ENCODE measurements at regions not wholly inside any gene's neighbourhood (a gene's known extent, or its start where the extent isn't known, plus 50 kb on each side); places are given as distances from the start of the nearest gene placed in this dataset.

GRCh38 chr9:75231167-75231566 lies 142.9 kb downstream of the OSTF1 start:
- no peaks in the 10 kb centered on the region for H3K9me2 ChIP-seq
- no peaks in the 10 kb centered on the region for H3K36me3 ChIP-seq (replicated peaks in 1 of 2; ENCODE audit: control insufficient read depth in 1 of 2, insufficient read depth in 2 of 2, low read length in 1 of 2)
- H3K4me3 ChIP-seq (ENCODE audit: low read depth in 2 of 2, low read length in 1 of 2), result no peak overlapping the region
- H3K4me2 ChIP-seq, result no peak overlapping the region
- WGBS (ENCODE audit: low lambda C conversion rate), result 2% methylated on average over 2 of the region's 2 CpGs
- no peak overlapping the region for H3K9ac ChIP-seq
- no peaks in the 10 kb centered on the region for H3K9me3 ChIP-seq
- H3K79me2 ChIP-seq (ENCODE audit: insufficient read depth), result no peaks in the 10 kb centered on the region
- DNase-seq, result no peak
- no peaks in the 10 kb centered on the region for H3K4me1 ChIP-seq (ENCODE audit: control insufficient read depth in 1 of 2, insufficient read depth in 2 of 2, low read depth in 1 of 2, low read length in 1 of 2)
- POLR2A ChIA-PET, result no interaction called here
- no peaks in the 10 kb centered on the region for H4K20me1 ChIP-seq (ENCODE audit: insufficient read depth)
- CTCF ChIA-PET, result no interaction called here
- no peaks in the 10 kb centered on the region for H3F3A ChIP-seq (replicated peaks; ENCODE audit: insufficient read depth)
- H3K27ac ChIP-seq (ENCODE audit: low read depth in 2 of 2, low read length in 1 of 2), result no peak overlapping the region
- no peaks in the 10 kb centered on the region for H3K27me3 ChIP-seq (ENCODE audit: insufficient read depth)
- TF ChIP-seq FOXM1 (IDR thresholded peaks at IDR 0.05; ENCODE audit: low read depth), result no peak
- TF ChIP-seq GABPA (IDR thresholded peaks at IDR 0.05; ENCODE audit: low read depth), result no peak
- TF ChIP-seq CTCF (IDR thresholded peaks at IDR 0.05), result no peak
- TF ChIP-seq TCF12 (IDR thresholded peaks at IDR 0.05), result no peak
- no peak for TF ChIP-seq SIN3A (IDR thresholded peaks at IDR 0.05; ENCODE audit: borderline replicate concordance, low read depth, low read length)
- TF ChIP-seq USF2 (IDR thresholded peaks at IDR 0.05; ENCODE audit: borderline replicate concordance, low read depth, low read length), result no peak
- TF ChIP-seq POLR2AphosphoS5 (IDR thresholded peaks at IDR 0.05; ENCODE audit: low read depth, low read length), result no peak
- no peak for TF ChIP-seq FOXJ3 (CRISPR knock-in tag; IDR thresholded peaks at IDR 0.05)
- TF ChIP-seq ZBTB33 (IDR thresholded peaks at IDR 0.05; ENCODE audit: borderline replicate concordance, low read depth), result no peak
- no peak overlapping the region for H2AFZ ChIP-seq (ENCODE audit: low read depth)

- Histone ChIP-seq H3K9me2 (no peaks in the 10 kb centered on the region), H3K9me3 (no peaks in the 10 kb centered on the region), H2AFZ (ENCODE audit: low read depth) (no peak overlapping the region), H3F3A (replicated peaks; ENCODE audit: insufficient read depth) (no peaks in the 10 kb centered on the region), H3K4me1 (ENCODE audit: control insufficient read depth in 1 of 2, insufficient read depth in 2 of 2, low read depth in 1 of 2, low read length in 1 of 2) (no peaks in the 10 kb centered on the region), H3K9ac (no peak overlapping the region), H3K4me3 (ENCODE audit: low read depth in 2 of 2, low read length in 1 of 2) (no peak overlapping the region), H3K79me2 (ENCODE audit: insufficient read depth) (no peaks in the 10 kb centered on the region), H3K27ac (ENCODE audit: low read depth in 2 of 2, low read length in 1 of 2) (no peak overlapping the region), H3K36me3 (replicated peaks in 1 of 2; ENCODE audit: control insufficient read depth in 1 of 2, insufficient read depth in 2 of 2, low read length in 1 of 2) (no peaks in the 10 kb centered on the region), H4K20me1 (ENCODE audit: insufficient read depth) (no peaks in the 10 kb centered on the region), H3K27me3 (ENCODE audit: insufficient read depth) (no peaks in the 10 kb centered on the region), H3K4me2 (0 out of 2 replicates have a peak overlapping the region, but pooled peaks have one; percentile 37)
- WGBS (ENCODE audit: low lambda C conversion rate), result 4% methylated on average over 5 of the region's 5 CpGs
- DNase-seq, result no peak
- ChIA-PET POLR2A (no interaction called here), CTCF (no interaction called here)
- TF ChIP-seq MAX (IDR thresholded peaks at IDR 0.05; ENCODE audit: low read depth), result no peak
- TF ChIP-seq REST (IDR thresholded peaks at IDR 0.05; ENCODE audit: low read depth, low read length), result no peak
These were observed 144.7 kb downstream of the OSTF1 start for GRCh38 chr9:75233011-75233410.
